GM18909 (cell line): ENCODE measurements at regions not wholly inside any gene's neighbourhood (a gene's known extent, or its start where the extent isn't known, plus 50 kb on each side); places are given as distances from the start of the nearest gene placed in this dataset.

ENCODE experiments used
- ATAC-seq: cut with Tn5 transposase; IDR thresholded peaks from one replicate; pipeline ENCODE4 v1.9.1; 2021; ENCODE audit warnings: mild to moderate bottlenecking; ENCODE audit not compliant: unreplicated experiment, poor library complexity

- ATAC-seq = no peak
Measured at GRCh38 chr16:73725156-73725555, 571.5 kb upstream of the PSMD7 start.

GRCh38 chr16:73724503-73724902 is 572.1 kb upstream of the PSMD7 start:
- no peak for ATAC-seq

DNA sequence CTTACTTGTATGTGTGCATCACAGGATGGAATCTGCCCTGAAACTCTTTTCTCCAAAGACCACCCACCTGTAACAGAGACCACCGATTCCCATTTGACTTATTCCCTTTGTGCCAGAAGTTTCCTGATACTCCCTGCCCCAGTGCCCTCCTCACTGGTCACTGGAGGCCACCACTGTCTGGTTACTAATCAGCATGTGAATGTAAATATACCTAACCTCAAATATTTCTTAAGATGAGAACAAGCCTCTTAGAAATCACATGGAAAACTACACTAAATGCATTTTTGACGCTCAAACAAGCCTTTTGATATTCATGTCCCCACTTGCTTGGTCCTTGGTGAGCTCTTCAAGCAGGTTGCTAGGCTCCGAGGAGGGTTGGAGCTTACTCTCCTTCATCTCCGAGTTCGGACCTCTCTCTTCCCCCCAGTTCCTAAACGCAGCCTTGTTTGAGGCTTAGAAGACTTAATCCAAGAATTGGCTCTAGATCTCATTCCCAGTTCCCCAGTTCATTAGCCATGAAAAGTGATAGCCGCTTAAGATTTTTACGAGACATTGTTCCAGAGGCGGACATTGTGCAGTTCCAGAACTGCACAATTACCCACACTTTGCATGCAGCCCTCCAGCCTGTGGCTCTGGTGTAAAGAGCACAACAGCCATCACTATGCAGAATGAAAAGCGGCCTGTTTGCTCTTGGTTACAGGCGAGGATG is 579.2 kb upstream of the PSMD7 start:
- ATAC-seq = no peak

DNA sequence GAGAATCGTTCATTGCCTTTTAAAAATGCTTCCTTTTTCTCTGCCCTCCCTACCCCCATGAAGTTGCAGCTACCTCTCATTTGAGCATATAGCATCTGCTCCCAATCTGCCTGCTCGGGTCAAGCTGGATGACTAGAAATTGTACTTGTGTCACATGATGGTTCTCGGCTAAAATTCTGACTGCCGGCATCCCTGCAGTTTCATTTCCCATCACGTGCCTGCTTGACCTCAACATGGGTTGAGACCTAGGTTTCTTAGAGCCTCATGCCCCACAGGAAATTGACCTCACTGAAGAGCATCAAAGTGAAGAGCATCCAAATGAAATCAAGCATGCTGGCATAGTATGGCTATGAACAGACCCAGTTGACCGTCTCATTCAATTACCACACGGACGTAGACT is 581.6 kb upstream of the PSMD7 start:
- no peak for ATAC-seq

DNA sequence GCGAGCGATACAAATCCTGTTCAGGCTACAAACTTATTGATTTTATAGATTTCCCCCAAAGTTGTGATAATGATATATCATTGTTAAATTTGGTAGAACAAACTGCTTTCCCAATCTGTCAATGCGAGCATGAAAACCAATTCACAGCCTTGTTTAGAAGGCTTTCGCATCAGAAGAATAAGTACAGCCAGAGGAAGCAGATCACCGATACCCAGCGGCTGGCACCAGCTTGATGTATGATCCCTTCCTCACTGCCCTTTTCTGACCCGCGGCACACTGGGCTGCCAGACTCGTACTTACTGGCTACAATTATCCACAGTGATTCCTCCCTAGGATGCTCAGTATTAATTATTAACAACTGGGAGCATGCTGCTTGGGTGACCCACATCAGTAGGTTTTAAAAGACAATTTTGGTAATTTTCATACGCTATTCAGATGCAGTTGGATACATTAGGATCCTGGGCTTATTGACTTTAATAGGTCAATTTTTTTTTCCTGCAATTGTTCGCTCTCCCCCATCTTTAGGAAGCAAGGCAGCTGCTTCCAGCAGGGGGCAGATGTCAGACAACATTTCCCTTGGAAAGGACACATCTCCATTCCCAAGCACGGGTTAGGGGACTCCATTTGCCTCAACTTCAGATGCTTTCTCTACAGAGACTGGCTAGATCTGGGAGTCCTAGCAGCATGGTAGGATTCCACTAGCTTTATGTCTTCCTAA is 582.7 kb upstream of the PSMD7 start:
- ATAC-seq = no peak

DNA sequence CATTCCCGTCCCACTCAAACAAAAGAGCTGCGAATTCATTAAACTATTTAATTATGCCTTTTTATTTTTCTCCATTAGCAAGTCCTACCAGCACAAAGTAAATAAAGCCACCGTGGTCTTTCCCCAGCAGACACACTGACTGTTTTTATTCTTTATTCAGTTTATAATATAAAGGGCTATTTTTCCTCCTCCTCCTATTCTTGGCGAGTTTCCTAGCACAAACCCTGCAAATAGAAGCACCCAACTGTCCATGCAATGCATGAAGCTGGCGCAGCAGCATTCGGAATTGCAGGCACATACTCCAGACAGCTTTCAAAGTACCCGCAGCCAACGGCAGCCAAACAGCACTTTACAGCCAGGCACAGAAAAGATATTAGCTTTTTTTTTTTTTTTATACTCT is 583.4 kb upstream of the PSMD7 start:
- ATAC-seq = no peak

- ATAC-seq = no peak
Measured at GRCh38 chr16:73711406-73712080, 585.1 kb upstream of the PSMD7 start.

GRCh38 chr16:73710526-73710925 is 586.1 kb upstream of the PSMD7 start:
- no peak for ATAC-seq

GRCh38 chr16:73707863-73708262 is 588.8 kb upstream of the PSMD7 start:
- no peak for ATAC-seq

- no peak for ATAC-seq
Measured at GRCh38 chr16:73703891-73704290, 592.7 kb upstream of the PSMD7 start.

GRCh38 chr16:73697336-73697735 is 599.3 kb upstream of the PSMD7 start:
- no peak for ATAC-seq

DNA sequence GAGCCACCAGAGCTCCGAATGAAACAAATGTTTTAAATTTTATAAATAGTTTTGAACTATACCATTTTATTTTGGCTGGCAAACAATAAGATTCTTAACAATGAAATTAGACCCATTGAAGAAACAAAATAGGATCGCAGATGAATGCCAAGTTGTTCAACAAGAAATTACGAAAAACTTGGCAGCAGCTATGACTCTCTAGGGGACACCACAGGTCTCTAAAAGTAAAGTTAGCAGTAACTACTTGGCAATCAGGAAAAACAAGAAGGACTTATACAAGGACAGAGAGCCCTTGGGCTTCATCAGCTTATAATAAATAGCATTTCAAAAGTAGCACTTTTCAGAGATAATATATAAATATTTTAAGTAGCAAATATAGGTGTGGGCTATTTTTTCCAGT is 603.8 kb upstream of the PSMD7 start:
- no peak for ATAC-seq

GRCh38 chr16:73683804-73684203 is 612.8 kb upstream of the PSMD7 start:
- ATAC-seq = no peak

- no peak for ATAC-seq
Measured at GRCh38 chr16:73672135-73672534, 624.2 kb upstream of the ZFHX3 start.

- no peak for ATAC-seq
Measured at GRCh38 chr16:73670836-73671820, 623.2 kb upstream of the ZFHX3 start.

GRCh38 chr16:73669535-73670274 is 621.8 kb upstream of the ZFHX3 start:
- no peak for ATAC-seq

DNA sequence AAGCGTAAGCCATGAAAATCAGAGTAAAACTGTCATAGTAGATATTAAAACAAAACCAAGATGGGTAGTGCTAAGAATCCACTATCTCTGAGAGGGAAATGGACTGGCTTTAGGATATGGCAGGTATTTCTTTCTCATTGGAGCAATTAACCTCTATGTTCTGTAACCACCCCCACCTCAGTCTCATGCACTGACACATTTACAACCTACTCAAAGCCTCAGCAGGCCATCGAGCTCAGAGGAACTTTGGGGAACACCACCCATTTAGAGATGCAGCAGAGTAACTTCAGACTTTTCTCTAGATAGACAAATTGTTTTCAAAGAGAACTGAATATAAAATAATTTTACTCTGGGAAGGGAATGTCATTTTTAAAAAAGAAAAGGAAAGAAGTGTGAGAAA is 615.8 kb upstream of the ZFHX3 start:
- no peak for ATAC-seq

DNA sequence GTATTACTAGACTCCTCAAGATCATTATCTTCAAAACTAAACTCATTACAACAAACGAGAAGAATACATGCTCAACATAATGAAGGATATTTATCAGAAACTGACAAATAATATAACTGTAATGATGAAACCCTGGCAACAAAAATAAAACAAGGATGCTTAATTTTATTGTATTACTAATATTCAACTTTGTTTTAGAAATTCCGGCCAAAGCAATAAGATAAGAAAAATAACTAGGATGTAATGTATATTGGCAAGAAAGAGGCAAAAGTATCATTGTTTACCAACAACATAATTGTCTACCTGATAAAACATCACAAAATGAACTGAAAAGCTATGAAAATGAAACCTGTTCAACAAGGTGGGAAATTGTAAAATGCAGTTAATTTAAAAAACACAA is 588.3 kb upstream of the ZFHX3 start:
- ATAC-seq = no peak

DNA sequence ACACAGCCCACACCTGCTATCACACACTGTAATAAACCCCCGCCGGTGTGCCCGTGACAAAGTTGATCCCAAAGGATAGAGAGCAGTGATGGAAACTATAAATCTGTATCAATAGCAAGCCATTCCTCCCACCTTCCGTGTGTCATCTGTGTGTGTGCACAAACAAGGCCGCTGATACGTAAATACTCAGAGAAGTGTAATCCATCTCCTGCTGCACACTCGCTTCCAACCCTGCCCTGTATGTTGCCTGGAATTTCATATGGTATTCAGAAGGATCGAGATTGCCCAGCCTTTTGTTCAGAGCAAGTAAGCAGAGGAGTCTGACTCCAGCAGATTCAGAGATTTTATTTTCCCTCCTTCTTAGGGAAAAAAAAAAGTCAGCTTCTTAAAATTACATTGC is 581.1 kb upstream of the ZFHX3 start:
- no peak for ATAC-seq

GRCh38 chr16:73617738-73618137 is 569.8 kb upstream of the ZFHX3 start:
- ATAC-seq = no peak
